GM23338 (cell line): ENCODE measurements at regions not wholly inside any gene's neighbourhood (a gene's known extent, or its start where the extent isn't known, plus 50 kb on each side); places are given as distances from the start of the nearest gene placed in this dataset.

Experiments used
- ATAC-seq: fragments of 200-7000 bp; cut with Tn5 transposase; 3 replicates; pipeline ENCODE4 v1.9.1; 2020
- DNase-seq: peaks from one replicate; pipeline ENCODE4 v3.0.0-alpha.2; 2015; ENCODE audit warnings: low spot score
- H2AFZ ChIP-seq: fragments of 200-600 bp; sonication (generic); 2 replicates; pipeline ENCODE4 v1.8.0; 2016; ENCODE audit warnings: antibody characterized with exemption, mild to moderate bottlenecking, moderate library complexity
- H3F3A ChIP-seq: fragments of 200-600 bp; sonication (generic); replicated peaks from 2 replicates; pipeline ENCODE4 v1.8.0; 2017; ENCODE audit warnings: antibody characterized with exemption, mixed run types, low read depth
- H3K27ac ChIP-seq: fragments of 200-600 bp; sonication (generic); 2 replicates; pipeline ENCODE4 v1.6.1; 2016; ENCODE audit warnings: low read depth
- H3K27me3 ChIP-seq: fragments of 200-600 bp; sonication (generic); 2 replicates; pipeline ENCODE4 v1.8.0; 2016; ENCODE audit warnings: mild to moderate bottlenecking, mixed run types, moderate library complexity; ENCODE audit not compliant: insufficient read depth
- H3K36me3 ChIP-seq: fragments of 200-600 bp; sonication (generic); 2 replicates; pipeline ENCODE4 v1.8.0; 2016; ENCODE audit warnings: mild to moderate bottlenecking; ENCODE audit not compliant: insufficient read depth
- H3K4me1 ChIP-seq: fragments of 200-600 bp; sonication (generic); 2 replicates; pipeline ENCODE4 v1.8.0; 2016; ENCODE audit warnings: mild to moderate bottlenecking, moderate library complexity; ENCODE audit not compliant: insufficient read depth
- H3K4me2 ChIP-seq: fragments of 200-600 bp; sonication (generic); 2 replicates; pipeline ENCODE4 v1.7.1; 2017; ENCODE audit warnings: mixed run types
- H3K4me3 ChIP-seq: fragments of 200-600 bp; sonication (generic); 2 replicates; pipeline ENCODE4 v1.6.1; 2016; ENCODE audit warnings: mixed run types
- H3K79me2 ChIP-seq: fragments of 200-600 bp; sonication (generic); replicated peaks from 2 replicates; pipeline ENCODE4 v1.8.0; 2017; ENCODE audit warnings: mild to moderate bottlenecking; ENCODE audit not compliant: insufficient read depth
- H3K9me2 ChIP-seq: fragments of 200-600 bp; sonication (generic); 2 replicates; pipeline ENCODE4 v1.8.0; 2017; ENCODE audit not compliant: insufficient read depth
- H4K20me1 ChIP-seq: fragments of 200-600 bp; sonication (generic); replicated peaks from 2 replicates; pipeline ENCODE4 v1.8.0; 2017; ENCODE audit warnings: mild to moderate bottlenecking; ENCODE audit not compliant: insufficient read depth
- H3K27ac Mint-ChIP-seq: 2 replicates; pipeline ENCODE4 v1.8.0; 2020; ENCODE audit warnings: inconsistent platforms, mild to moderate bottlenecking, moderate library complexity, mixed read lengths
- H3K27me3 Mint-ChIP-seq: 3 replicates; pipeline ENCODE4 v1.8.0; 2022; ENCODE audit warnings: low read depth, mild to moderate bottlenecking, moderate library complexity, mixed read lengths, inconsistent platforms; ENCODE audit not compliant: insufficient read depth, poor library complexity
- H3K36me3 Mint-ChIP-seq: 3 replicates; pipeline ENCODE4 v1.8.0; 2021; ENCODE audit warnings: low read depth, mild to moderate bottlenecking, inconsistent platforms, moderate library complexity, mixed read lengths
- H3K4me1 Mint-ChIP-seq: 3 replicates; pipeline ENCODE4 v1.8.0; 2020; ENCODE audit warnings: mild to moderate bottlenecking, inconsistent platforms, mixed read lengths
- H3K4me3 Mint-ChIP-seq: 3 replicates; pipeline ENCODE4 v1.8.0; 2021; ENCODE audit warnings: moderate library complexity, mild to moderate bottlenecking, inconsistent platforms, mixed read lengths
- H3K9me3 Mint-ChIP-seq: 3 replicates; pipeline ENCODE4 v1.8.0; 2020; ENCODE audit warnings: moderate library complexity, mild to moderate bottlenecking, inconsistent platforms, mixed read lengths
- ETS1 ChIP-seq: IDR thresholded peaks from 2 replicates; pipeline ENCODE4 v1.6.1; 2016; ENCODE audit warnings: antibody characterized with exemption
- EZH2phosphoT487 ChIP-seq: fragments of 200-600 bp; sonication (generic); IDR thresholded peaks from one replicate; pipeline ENCODE4 v1.8.1; 2018; ENCODE audit warnings: antibody characterized with exemption; ENCODE audit not compliant: unreplicated experiment
- JUNB ChIP-seq: IDR thresholded peaks from one replicate; pipeline ENCODE4 v1.6.1; 2016; ENCODE audit warnings: antibody characterized with exemption; ENCODE audit not compliant: unreplicated experiment
- NANOG ChIP-seq: IDR thresholded peaks from 2 replicates; pipeline ENCODE4 v1.6.1; 2016; ENCODE audit warnings: antibody characterized with exemption, borderline replicate concordance
- STAT1 ChIP-seq: IDR thresholded peaks from one replicate; pipeline ENCODE4 v1.6.1; 2016; ENCODE audit warnings: antibody characterized with exemption; ENCODE audit not compliant: unreplicated experiment
- ZNF331 ChIP-seq: fragments of 250-450 bp; sonication (Bioruptor Pico); IDR thresholded peaks from 2 replicates; pipeline ENCODE4 v1.5.0; 2020; ENCODE audit warnings: low read depth, mild to moderate bottlenecking, moderate library complexity
- ZNF462 ChIP-seq: fragments of 250-450 bp; sonication (Bioruptor Pico); IDR thresholded peaks from 2 replicates; pipeline ENCODE4 v1.5.0; 2020; ENCODE audit warnings: mild to moderate bottlenecking, moderate library complexity

GRCh38 chr3:101928890-101929289 lies 79.6 kb downstream of the NFKBIZ start (continued):
- no peak for TF ChIP-seq ZNF462 (CRISPR knock-in tag)

- Histone ChIP-seq H3K36me3 (no peaks in the 10 kb centered on the region), H3F3A (no peaks in the 10 kb centered on the region), H3K4me1 (no peaks in the 10 kb centered on the region), H3K79me2 (no peaks in the 10 kb centered on the region), H3K4me2 (no peak overlapping the region), H3K9me2 (0 out of 2 replicates have a peak, but pooled peaks cover 5% of the 10 kb centered on the region), H3K27ac (no peak overlapping the region), H3K27me3 (no peaks in the 10 kb centered on the region), H2AFZ (no peak overlapping the region), H3K4me3 (no peak overlapping the region), H4K20me1 (no peaks in the 10 kb centered on the region)
- no peak for DNase-seq
- Mint-ChIP-seq H3K9me3 (no peaks in the 10 kb centered on the region), H3K27me3 (no peaks in the 10 kb centered on the region), H3K4me3 (no peak overlapping the region), H3K4me1 (peaks cover 5% of the 10 kb centered on the region), H3K36me3 (no peaks in the 10 kb centered on the region), H3K27ac (no peak overlapping the region)
- ATAC-seq: no peak
- TF ChIP-seq ZNF331 (CRISPR knock-in tag) (no peak), ETS1 (no peak), ZNF462 (CRISPR knock-in tag) (no peak), EZH2phosphoT487 (no peak), NANOG (no peak), JUNB (no peak), STAT1 (no peak)
Measured at GRCh38 chr3:101931081-101931480, 81.8 kb downstream of the NFKBIZ start.
